Myocyte (in vitro differentiated cells): ENCODE measurements at regions not wholly inside any gene's neighbourhood (a gene's known extent, or its start where the extent isn't known, plus 50 kb on each side); places are given as distances from the start of the nearest gene placed in this dataset.
"Not testable (repeated sequence)": the region's sequence is repeated elsewhere in the genome, so short reads cannot be mapped to it uniquely, and the experiment has no call there.

Experiments used
- DNase-seq: peaks from one replicate; pipeline ENCODE4 v3.0.0-alpha.2; 2012; ENCODE audit warnings: low read depth

GRCh38 chr12:113575386-113575785 lies 103.7 kb upstream of the LHX5 start:
- DNase-seq, result no peak

DNA sequence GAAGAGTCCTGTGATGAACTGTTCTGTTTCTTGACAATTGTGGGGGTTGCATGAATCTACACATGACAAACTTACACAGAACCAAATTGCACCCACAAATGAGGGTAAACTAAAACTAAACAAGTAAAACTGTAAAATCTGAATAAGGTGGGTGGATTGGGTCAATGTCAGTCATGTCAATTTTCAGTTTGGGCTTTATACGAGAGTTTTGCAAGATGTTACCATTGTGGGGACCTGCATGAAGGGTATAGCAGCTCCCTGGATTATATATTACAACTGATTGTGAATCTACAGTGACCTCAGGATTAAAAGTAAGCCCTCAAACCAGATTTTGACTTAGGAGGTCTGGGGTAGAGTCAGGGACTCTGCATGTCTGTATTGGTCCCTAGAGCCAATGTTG lies 101.5 kb upstream of the LHX5 start:
- DNase-seq, result no peak

DNA sequence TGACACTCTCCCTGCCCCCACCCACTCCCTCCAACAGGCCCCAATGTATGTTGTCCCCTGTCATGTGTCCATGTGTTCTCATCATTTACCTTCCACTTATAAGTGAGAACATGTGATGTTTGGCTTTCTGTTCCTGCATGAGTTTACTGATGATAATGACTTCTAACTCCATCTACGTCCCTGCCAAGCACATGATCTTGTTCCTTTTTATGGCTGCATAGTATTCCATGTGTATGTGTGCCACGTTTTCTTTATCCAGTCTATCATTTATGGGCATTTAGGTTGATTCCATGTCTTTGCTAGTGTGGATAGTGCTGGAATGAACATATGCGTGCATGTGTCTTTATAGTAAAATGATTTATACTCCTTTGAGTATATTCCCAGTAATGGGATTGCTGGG lies 100.0 kb upstream of the LHX5 start:
- no peak for DNase-seq

- no peak for DNase-seq
Measured at GRCh38 chr12:113569806-113570205, 98.1 kb upstream of the LHX5 start.

DNA sequence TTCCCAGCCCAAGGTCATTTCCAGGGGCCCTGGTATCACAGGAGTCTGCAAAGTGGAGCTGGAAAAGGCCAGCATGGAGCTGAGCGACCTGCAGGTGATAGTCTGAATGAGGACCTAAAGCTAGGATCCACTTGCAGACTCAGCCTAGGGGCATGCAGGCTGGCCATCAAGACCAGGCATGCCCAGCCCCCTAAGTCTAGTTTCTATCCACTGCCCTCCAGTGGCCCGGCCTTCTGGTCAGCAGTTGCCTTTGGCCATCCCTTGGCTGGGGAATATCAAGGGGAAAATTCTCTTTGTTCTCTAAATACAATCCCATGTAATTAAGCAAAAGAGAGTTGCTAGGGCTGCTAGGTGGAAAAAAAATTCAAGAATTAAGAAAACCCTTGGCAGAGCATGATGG lies 96.3 kb upstream of the LHX5 start:
- no peak for DNase-seq

DNA sequence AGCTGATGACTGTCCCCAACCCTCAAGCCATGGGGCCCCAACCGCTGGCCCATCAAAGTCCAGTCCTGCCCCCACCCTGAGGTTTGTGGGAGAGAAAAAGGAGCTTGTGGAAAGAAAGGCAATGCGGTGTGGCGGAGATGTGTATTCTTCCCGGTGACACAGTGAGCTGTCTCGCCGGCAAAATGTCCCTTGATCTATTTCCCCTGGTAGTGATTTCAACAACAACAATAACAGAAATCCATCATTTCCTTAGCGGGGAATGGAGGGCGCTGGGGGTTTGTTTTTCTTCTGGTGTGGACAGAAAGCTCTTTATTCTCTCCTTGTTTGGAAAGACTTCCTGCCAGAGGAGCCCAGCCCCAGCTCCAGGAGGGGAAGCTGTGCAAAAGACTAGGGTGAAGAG lies 93.7 kb upstream of the LHX5 start:
- DNase-seq, result no peak

DNA sequence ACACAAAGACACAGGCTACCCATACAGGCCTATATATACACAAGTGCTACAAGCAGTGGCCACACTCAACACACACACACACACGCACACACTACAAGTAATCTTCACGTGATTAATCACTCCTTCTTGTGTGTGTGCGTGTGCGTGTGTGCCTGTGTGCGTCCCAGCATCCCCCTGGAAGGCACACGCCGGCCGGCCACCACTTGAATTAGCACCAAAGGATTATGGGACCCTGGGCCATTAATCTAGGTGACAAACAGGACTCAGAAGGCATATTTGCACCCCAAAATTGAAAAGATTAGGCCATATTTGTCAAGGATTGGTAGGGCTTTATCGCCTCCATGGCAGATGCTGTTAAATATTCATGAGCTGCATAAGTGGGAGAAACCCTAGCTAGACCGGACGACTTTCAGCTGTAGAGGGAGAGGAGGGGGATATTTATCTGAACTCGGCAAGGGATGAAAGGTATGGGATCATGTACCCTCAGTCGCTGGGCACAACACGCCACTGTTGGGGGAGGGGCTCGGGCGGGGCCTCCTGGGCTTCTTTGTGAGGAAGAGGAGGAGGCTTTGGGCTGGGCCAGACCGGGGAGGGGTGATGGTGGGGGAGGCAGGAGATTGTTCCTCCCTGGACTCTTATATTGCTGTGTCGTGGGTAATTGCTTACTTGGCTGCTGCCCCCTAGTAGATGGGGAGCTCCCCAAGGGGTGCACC lies 89.6 kb upstream of the LHX5 start:
- DNase-seq, result no peak

DNA sequence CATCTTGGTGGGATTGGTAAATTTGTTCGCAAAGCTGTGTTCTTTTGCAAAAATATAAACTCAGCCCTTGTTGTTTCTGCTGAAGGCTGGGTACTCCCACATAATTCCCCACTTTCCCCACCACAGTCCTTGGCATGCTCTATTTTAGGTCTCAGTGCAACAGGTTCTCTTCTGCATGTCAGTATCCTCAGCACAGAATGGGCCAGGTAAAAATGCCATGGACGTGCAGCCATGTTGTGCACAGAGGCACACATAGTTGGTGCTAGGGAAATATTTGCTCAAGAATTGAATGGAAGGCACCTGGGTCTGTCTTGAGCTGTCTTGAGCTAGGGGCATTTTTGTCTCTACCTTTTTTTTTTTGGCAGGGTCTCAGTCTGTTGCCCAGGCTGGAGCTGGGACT lies 87.8 kb upstream of the LHX5 start:
- no peak for DNase-seq

GRCh38 chr12:113555226-113555625 lies 83.6 kb upstream of the LHX5 start:
- peak; percentile 1 for DNase-seq

DNA sequence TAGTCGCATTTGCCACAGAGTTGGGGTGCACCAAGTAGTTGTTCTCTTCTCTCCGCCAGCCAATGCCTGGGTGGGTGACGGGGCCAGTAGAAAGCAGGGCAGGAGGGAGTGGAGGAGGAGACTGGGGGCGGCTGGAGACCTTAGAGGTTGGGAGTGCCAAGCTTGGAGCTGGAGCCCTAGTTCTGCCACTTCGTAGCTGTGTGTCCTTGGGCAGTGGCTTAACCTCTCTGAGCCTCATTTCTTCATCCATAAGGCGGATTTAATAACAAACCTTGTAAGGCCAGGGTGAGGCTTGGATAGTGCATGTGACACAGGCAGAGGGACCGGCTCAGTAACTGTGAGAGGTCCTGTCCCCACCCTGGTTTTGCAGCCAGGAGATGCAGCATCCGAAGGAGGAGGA lies 81.1 kb upstream of the LHX5 start:
- DNase-seq, result no peak

- DNase-seq, result no peak
Measured at GRCh38 chr12:113551563-113551962, 79.9 kb upstream of the LHX5 start.

- DNase-seq, result no peak
Measured at GRCh38 chr12:113548467-113548866, 76.8 kb upstream of the LHX5 start.

GRCh38 chr12:113546916-113547863 lies 75.5 kb upstream of the LHX5 start:
- DNase-seq, result no peak

DNA sequence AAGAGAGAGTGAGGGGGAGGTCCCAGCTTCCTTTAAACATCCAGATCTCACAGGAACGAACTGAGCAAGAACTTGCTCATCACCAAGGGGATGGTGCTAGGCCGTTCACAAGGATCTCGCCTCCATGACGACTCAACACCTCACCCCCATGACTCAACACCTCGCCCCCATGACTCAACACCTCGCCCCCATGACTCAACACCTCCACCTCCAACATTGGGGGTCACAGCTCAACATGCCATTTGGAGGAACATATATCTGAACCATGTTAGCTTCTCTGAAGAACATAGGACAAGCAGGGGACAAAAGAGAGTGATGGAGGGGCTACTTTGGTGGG lies 66.0 kb upstream of the LHX5 start:
- DNase-seq, result no peak

GRCh38 chr12:113537046-113537750 lies 65.5 kb upstream of the LHX5 start:
- DNase-seq, result no peak

- DNase-seq, result no peak
Measured at GRCh38 chr12:113535100-113535499, 63.4 kb upstream of the LHX5 start.

GRCh38 chr12:113534555-113534954 lies 62.9 kb upstream of the LHX5 start:
- no peak for DNase-seq

DNA sequence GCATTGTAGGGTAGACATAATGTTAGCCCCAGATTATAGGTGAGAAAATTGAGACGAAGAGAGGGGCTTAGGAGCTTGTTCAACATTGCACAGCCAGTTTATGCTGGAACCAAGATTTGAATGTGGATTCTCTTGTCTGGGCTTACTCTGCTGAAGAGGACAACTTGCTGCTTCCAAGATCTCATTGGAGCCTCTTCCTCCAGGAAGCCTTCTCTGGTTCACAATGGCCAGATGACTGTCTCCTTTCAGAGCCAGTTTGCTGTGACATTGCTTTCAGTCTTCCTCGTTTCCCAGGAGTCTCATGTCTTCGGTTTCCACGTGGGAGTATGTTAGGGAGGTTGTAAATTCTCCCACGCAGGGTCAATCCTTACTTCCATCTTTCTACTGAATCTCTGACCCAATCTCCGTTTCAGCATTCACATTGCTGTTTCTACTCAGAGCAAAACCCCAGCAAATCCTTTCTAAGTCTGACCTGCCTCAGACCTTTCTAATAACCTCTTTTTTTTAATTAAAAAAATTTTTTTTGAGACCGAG lies 62.2 kb upstream of the LHX5 start:
- DNase-seq, result no peak

DNA sequence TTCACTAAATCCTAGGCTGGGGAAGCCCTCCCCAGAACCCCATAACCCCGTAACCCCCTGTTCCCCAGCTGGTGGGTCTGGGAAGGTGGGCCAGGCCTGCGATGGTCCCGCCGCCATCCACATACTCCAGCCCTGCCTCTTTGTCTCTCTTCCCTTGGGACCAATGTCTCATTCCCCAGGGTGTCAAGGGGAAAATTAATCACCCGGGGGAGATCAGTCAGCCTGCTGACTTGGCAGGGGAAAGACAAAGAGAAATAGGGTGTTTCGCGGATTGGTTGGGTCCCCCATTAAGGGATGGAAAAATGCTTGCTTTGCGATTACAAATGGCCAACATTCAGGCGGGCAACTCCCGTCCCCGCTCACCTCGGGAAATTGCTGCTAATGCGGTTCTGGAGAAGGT lies 60.6 kb upstream of the LHX5 start:
- no peak for DNase-seq

DNA sequence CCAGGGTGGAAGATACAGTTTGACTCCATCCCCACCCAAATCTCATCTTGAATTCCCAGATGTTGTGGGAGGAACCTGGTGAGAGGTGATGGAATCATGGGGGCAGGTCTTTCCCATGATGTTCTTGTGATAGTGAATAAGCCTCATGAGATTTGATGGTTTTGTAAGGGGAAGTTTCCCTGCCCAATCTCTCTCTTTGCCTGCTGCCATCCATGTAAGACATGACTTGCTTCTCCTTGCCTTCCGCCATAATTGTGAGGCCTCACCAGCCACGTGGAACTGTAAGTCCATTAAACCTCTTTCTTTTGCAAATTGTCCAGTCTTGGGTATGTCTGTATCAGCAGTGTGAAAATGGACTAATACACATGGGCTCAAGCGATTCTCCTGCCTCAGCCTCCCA lies 59.4 kb upstream of the LHX5 start:
- DNase-seq, result not testable (repeated sequence)

DNA sequence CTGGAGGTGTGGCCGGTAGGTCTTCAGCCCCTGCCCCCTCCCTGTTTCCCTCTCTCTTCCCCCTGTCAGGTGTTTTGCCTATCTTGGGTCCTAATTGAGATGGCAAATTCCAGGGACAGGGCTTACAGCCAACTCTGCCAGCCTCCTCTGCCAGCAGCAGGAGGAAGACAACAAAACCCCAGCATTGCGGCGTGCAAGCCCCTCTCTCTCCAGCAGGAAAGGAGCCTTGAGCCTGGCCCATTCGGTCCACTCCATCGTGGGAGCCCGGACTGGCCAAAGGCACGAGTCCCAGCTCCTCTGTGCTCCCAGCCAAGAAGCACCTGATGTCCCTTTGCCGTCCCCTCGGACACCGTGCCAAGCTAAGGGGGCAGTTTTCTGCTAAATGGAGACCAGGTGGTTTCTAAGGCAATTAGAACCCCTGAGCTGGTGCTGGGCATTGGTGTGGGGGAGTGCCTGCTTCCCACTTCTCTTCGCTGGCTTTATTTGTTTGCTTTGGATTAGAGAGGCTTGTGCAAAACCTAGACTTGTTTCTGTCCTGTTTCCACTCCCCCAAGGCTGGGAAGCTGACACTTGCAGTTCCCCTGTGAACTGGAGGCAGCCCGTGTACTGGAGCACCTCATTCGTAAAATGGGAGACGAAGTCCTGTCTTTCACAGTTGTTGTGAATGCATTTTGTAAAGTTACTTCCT lies 57.1 kb upstream of the LHX5 start:
- DNase-seq, result no peak
